GM23338 (cell line): ENCODE measurements at regions not wholly inside any gene's neighbourhood (a gene's known extent, or its start where the extent isn't known, plus 50 kb on each side); places are given as distances from the start of the nearest gene placed in this dataset.

Source experiments
- ATAC-seq: fragments of 200-7000 bp; cut with Tn5 transposase; 3 replicates; pipeline ENCODE4 v1.9.1; 2020
- DNase-seq: peaks from one replicate; pipeline ENCODE4 v3.0.0-alpha.2; 2015; ENCODE audit warnings: low spot score
- H2AFZ ChIP-seq: fragments of 200-600 bp; sonication (generic); 2 replicates; pipeline ENCODE4 v1.8.0; 2016; ENCODE audit warnings: antibody characterized with exemption, mild to moderate bottlenecking, moderate library complexity
- H3F3A ChIP-seq: fragments of 200-600 bp; sonication (generic); replicated peaks from 2 replicates; pipeline ENCODE4 v1.8.0; 2017; ENCODE audit warnings: antibody characterized with exemption, mixed run types, low read depth
- H3K27ac ChIP-seq: fragments of 200-600 bp; sonication (generic); 2 replicates; pipeline ENCODE4 v1.6.1; 2016; ENCODE audit warnings: low read depth
- H3K27me3 ChIP-seq: fragments of 200-600 bp; sonication (generic); 2 replicates; pipeline ENCODE4 v1.8.0; 2016; ENCODE audit warnings: mild to moderate bottlenecking, mixed run types, moderate library complexity; ENCODE audit not compliant: insufficient read depth
- H3K36me3 ChIP-seq: fragments of 200-600 bp; sonication (generic); 2 replicates; pipeline ENCODE4 v1.8.0; 2016; ENCODE audit warnings: mild to moderate bottlenecking; ENCODE audit not compliant: insufficient read depth
- H3K4me1 ChIP-seq: fragments of 200-600 bp; sonication (generic); 2 replicates; pipeline ENCODE4 v1.8.0; 2016; ENCODE audit warnings: mild to moderate bottlenecking, moderate library complexity; ENCODE audit not compliant: insufficient read depth
- H3K4me2 ChIP-seq: fragments of 200-600 bp; sonication (generic); 2 replicates; pipeline ENCODE4 v1.7.1; 2017; ENCODE audit warnings: mixed run types
- H3K4me3 ChIP-seq: fragments of 200-600 bp; sonication (generic); 2 replicates; pipeline ENCODE4 v1.6.1; 2016; ENCODE audit warnings: mixed run types
- H3K79me2 ChIP-seq: fragments of 200-600 bp; sonication (generic); replicated peaks from 2 replicates; pipeline ENCODE4 v1.8.0; 2017; ENCODE audit warnings: mild to moderate bottlenecking; ENCODE audit not compliant: insufficient read depth
- H3K9me2 ChIP-seq: fragments of 200-600 bp; sonication (generic); 2 replicates; pipeline ENCODE4 v1.8.0; 2017; ENCODE audit not compliant: insufficient read depth
- H4K20me1 ChIP-seq: fragments of 200-600 bp; sonication (generic); replicated peaks from 2 replicates; pipeline ENCODE4 v1.8.0; 2017; ENCODE audit warnings: mild to moderate bottlenecking; ENCODE audit not compliant: insufficient read depth
- H3K27ac Mint-ChIP-seq: 2 replicates; pipeline ENCODE4 v1.8.0; 2020; ENCODE audit warnings: inconsistent platforms, mild to moderate bottlenecking, moderate library complexity, mixed read lengths
- H3K27me3 Mint-ChIP-seq: 3 replicates; pipeline ENCODE4 v1.8.0; 2022; ENCODE audit warnings: low read depth, mild to moderate bottlenecking, moderate library complexity, mixed read lengths, inconsistent platforms; ENCODE audit not compliant: insufficient read depth, poor library complexity
- H3K36me3 Mint-ChIP-seq: 3 replicates; pipeline ENCODE4 v1.8.0; 2021; ENCODE audit warnings: low read depth, mild to moderate bottlenecking, inconsistent platforms, moderate library complexity, mixed read lengths
- H3K4me1 Mint-ChIP-seq: 3 replicates; pipeline ENCODE4 v1.8.0; 2020; ENCODE audit warnings: mild to moderate bottlenecking, inconsistent platforms, mixed read lengths
- H3K4me3 Mint-ChIP-seq: 3 replicates; pipeline ENCODE4 v1.8.0; 2021; ENCODE audit warnings: moderate library complexity, mild to moderate bottlenecking, inconsistent platforms, mixed read lengths
- H3K9me3 Mint-ChIP-seq: 3 replicates; pipeline ENCODE4 v1.8.0; 2020; ENCODE audit warnings: moderate library complexity, mild to moderate bottlenecking, inconsistent platforms, mixed read lengths
- EZH2 ChIP-seq: fragments of 200-600 bp; sonication (generic); IDR thresholded peaks from one replicate; pipeline ENCODE4 v1.8.0; 2017; ENCODE audit warnings: antibody characterized with exemption, mild to moderate bottlenecking, low read depth; ENCODE audit not compliant: unreplicated experiment
- EZH2phosphoT487 ChIP-seq: fragments of 200-600 bp; sonication (generic); IDR thresholded peaks from one replicate; pipeline ENCODE4 v1.8.1; 2018; ENCODE audit warnings: antibody characterized with exemption; ENCODE audit not compliant: unreplicated experiment
- POLR2AphosphoS5 ChIP-seq: IDR thresholded peaks from 2 replicates; pipeline ENCODE4 v1.6.1; 2016; ENCODE audit warnings: antibody characterized with exemption, low read depth
- REST ChIP-seq: IDR thresholded peaks from one replicate; pipeline ENCODE4 v1.6.1; 2018; ENCODE audit warnings: antibody characterized with exemption; ENCODE audit not compliant: unreplicated experiment
- STAT1 ChIP-seq: IDR thresholded peaks from one replicate; pipeline ENCODE4 v1.6.1; 2016; ENCODE audit warnings: antibody characterized with exemption; ENCODE audit not compliant: unreplicated experiment
- ZNF114 ChIP-seq: fragments of 250-450 bp; sonication (Bioruptor Pico); IDR thresholded peaks from 2 replicates; pipeline ENCODE4 v1.5.0; 2020; ENCODE audit warnings: mild to moderate bottlenecking, moderate library complexity
- ZNF331 ChIP-seq: fragments of 250-450 bp; sonication (Bioruptor Pico); IDR thresholded peaks from 2 replicates; pipeline ENCODE4 v1.5.0; 2020; ENCODE audit warnings: low read depth, mild to moderate bottlenecking, moderate library complexity
- ZNF462 ChIP-seq: fragments of 250-450 bp; sonication (Bioruptor Pico); IDR thresholded peaks from 2 replicates; pipeline ENCODE4 v1.5.0; 2020; ENCODE audit warnings: mild to moderate bottlenecking, moderate library complexity
- TF ChIP-seq, protein P1 (sequence below): IDR thresholded peaks from 2 replicates; pipeline ENCODE4 v1.6.1; 2016; ENCODE audit warnings: antibody characterized with exemption

DNA sequence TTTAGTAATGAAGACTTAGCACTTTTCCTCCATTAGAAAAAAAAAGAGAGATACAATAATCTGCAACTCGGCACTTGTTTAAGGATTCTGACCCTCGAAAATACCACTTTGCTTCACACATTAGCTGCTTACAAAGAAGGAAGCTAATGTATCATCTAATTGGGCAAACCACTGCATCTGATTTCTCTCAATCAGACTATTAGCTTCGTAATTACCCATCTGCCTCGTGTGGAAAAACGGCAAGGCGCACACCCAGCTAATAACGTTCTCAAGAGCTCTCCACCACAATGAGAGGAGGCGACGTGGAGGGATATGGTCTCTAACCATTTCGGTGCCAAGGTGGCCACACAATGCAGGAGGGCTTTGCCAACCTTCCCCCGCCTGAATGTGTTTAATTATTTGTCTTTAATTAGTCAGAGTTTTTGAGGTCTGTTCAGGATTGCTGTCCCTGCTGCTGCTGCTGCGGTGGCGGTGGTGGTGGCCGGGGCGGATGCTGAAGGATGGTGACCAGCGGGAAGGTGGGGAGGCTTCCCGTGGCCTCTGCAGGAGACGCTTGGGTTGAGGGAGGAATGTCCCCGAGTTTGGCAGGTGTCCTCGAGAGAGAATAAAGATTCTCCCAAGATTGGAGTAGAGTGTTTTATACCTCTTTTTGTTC is 374.5 kb downstream of the RPS6KC1 start (continued):
- TF ChIP-seq ZNF331 (no peak), EZH2phosphoT487 (no peak)

DNA sequence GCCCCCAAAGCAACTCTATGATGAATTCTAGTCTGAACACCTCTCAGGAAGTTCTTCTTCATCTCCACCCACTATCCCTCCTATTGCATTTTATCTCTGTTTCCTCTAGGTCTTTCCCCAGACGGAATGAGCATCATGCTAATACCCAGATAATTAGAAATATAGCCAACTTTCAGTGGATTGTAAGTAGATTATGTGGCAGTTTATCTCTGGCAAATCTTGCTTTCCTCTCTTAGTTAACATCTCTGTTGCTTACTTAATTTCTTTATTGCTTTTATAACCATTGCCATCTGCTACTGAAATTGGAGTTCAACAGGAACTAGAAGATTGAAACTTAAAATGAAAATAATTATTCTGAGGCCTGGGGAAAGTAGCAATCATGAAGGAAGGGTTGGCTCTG is 378.6 kb downstream of the RPS6KC1 start:
- no peaks in the 10 kb centered on the region for H3K79me2 ChIP-seq
- H3K36me3 ChIP-seq, result no peaks in the 10 kb centered on the region
- Mint-ChIP-seq H3K4me3 (no peak overlapping the region), H3K4me1 (no peaks in the 10 kb centered on the region), H3K27me3 (peaks cover 2% of the 10 kb centered on the region), H3K36me3 (no peaks in the 10 kb centered on the region), H3K9me3 (no peaks in the 10 kb centered on the region), H3K27ac (no peak overlapping the region)
- H4K20me1 ChIP-seq, result no peaks in the 10 kb centered on the region
- no peaks in the 10 kb centered on the region for H3K27me3 ChIP-seq
- no peaks in the 10 kb centered on the region for H3K4me1 ChIP-seq
- DNase-seq (no peak), ATAC-seq (no peak)
- no peak for TF ChIP-seq STAT1
- H3K4me2 ChIP-seq, result no peak overlapping the region
- no peak overlapping the region for H2AFZ ChIP-seq
- no peaks in the 10 kb centered on the region for H3K9me2 ChIP-seq
- H3K4me3 ChIP-seq, result no peak overlapping the region
- no peak overlapping the region for H3K27ac ChIP-seq
- H3F3A ChIP-seq, result no peaks in the 10 kb centered on the region

DNA sequence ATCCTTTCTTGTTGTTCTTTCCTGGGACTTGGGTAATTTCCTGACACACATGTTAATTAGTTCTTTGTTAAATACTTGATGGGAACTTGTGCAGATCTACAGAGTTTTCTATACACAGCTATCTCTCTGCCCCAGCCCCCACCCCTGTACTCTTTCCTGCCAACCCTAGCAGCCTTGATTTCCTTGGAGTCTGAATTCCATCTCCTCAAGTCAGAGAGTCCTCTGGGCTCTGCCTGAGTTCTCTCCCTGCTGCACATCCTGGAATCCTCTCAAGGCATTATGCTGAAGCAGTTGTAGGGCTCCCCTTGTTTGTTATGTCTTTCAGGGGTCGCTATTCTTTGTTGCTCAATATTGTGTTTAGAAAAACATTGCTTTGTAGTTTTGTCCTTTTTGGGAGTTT is 384.7 kb downstream of the RPS6KC1 start:
- no peak overlapping the region for H3K4me3 Mint-ChIP-seq
- TF ChIP-seq STAT1, result no peak
- no peak for TF ChIP-seq ZNF114 (CRISPR knock-in tag)
- TF ChIP-seq, protein P1, sequence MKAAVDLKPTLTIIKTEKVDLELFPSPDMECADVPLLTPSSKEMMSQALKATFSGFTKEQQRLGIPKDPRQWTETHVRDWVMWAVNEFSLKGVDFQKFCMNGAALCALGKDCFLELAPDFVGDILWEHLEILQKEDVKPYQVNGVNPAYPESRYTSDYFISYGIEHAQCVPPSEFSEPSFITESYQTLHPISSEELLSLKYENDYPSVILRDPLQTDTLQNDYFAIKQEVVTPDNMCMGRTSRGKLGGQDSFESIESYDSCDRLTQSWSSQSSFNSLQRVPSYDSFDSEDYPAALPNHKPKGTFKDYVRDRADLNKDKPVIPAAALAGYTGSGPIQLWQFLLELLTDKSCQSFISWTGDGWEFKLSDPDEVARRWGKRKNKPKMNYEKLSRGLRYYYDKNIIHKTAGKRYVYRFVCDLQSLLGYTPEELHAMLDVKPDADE, result no peak
- TF ChIP-seq EZH2phosphoT487, result no peak
- TF ChIP-seq ZNF331, result no peak
- TF ChIP-seq ZNF462 (CRISPR knock-in tag), result no peak
- no peak for TF ChIP-seq POLR2AphosphoS5
- no peak for TF ChIP-seq REST
- no peak for TF ChIP-seq EZH2

More for the DNA sequence above, 384.7 kb downstream of the RPS6KC1 start:
- H3K27ac ChIP-seq, result no peak overlapping the region
- no peaks in the 10 kb centered on the region for H3K4me1 ChIP-seq
- Mint-ChIP-seq H3K27ac (0 out of 2 replicates have a peak overlapping the region, but pooled peaks have one; percentile 13), H3K4me1 (peaks cover 6% of the 10 kb centered on the region; the same call in 2 of the 3 replicates), H3K27me3 (peaks cover 2% of the 10 kb centered on the region), H3K9me3 (peaks cover 4% of the 10 kb centered on the region; the same call in 1 of the 3 replicates), H3K36me3 (no peaks in the 10 kb centered on the region)
- ATAC-seq, result peak; percentile 72
- no peaks in the 10 kb centered on the region for H4K20me1 ChIP-seq
- no peaks in the 10 kb centered on the region for H3K79me2 ChIP-seq
- H3K4me3 ChIP-seq, result no peak overlapping the region
- H3K27me3 ChIP-seq, result no peaks in the 10 kb centered on the region
- no peaks in the 10 kb centered on the region for H3K36me3 ChIP-seq
- H3K9me2 ChIP-seq, result peaks cover 8% of the 10 kb centered on the region; the same call in 1 of the 2 replicates
- H3F3A ChIP-seq, result no peaks in the 10 kb centered on the region
- H3K4me2 ChIP-seq, result no peak overlapping the region
- peak overlapping the region; percentile 53; the same call in 1 of the 2 replicates for H2AFZ ChIP-seq
- DNase-seq, result peak; percentile 18
